Lung (tissue), 11 donors: ENCODE measurements at regions not wholly inside any gene's neighbourhood (a gene's known extent, or its start where the extent isn't known, plus 50 kb on each side); places are given as distances from the start of the nearest gene placed in this dataset.

Source experiments
- ATAC-seq: fragments of 200-7000 bp; cut with Tn5 transposase; one replicate; pipeline ENCODE4 v1.9.1; 2020; ENCODE audit warnings: moderate number of reproducible peaks; ENCODE audit not compliant: insufficient read depth, low FRiP score
- DNase-seq, 3 donors: peaks; one replicate each; pipeline ENCODE4 v3.0.0-alpha.2; 2013 to 2017
- H3K27ac ChIP-seq, 2 donors: one replicate each; pipeline ENCODE4 v1.5.1; 2013; ENCODE audit warnings: mild to moderate bottlenecking in 2 of 2, moderate library complexity in 2 of 2, control low read depth in 1 of 2, inconsistent platforms in 1 of 2, low read depth in 1 of 2, low read length in 1 of 2
- H3K27me3 ChIP-seq, 3 donors: one replicate each; pipeline ENCODE4 v1.5.1; 2013; ENCODE audit warnings: low read length in 2 of 3; ENCODE audit not compliant: control insufficient read depth in 3 of 3, insufficient read depth in 3 of 3
- H3K36me3 ChIP-seq, 4 donors: one replicate each; pipeline ENCODE4 v1.5.1; 2013; ENCODE audit warnings: low read length in 4 of 4, mild to moderate bottlenecking in 1 of 4, moderate library complexity in 1 of 4; ENCODE audit not compliant: control insufficient read depth in 4 of 4, insufficient read depth in 4 of 4
- H3K4me1 ChIP-seq, 5 donors: one replicate each; pipeline ENCODE4 v1.5.1; 2013; ENCODE audit warnings: low read length in 5 of 5, mild to moderate bottlenecking in 2 of 5, moderate library complexity in 1 of 5; ENCODE audit not compliant: control insufficient read depth in 5 of 5, insufficient read depth in 5 of 5
- H3K4me3 ChIP-seq: one replicate; pipeline ENCODE4 v1.5.1; 2013; ENCODE audit warnings: mild to moderate bottlenecking, control low read depth, moderate library complexity
- H3K9ac ChIP-seq, 2 donors: one replicate each; pipeline ENCODE4 v1.5.1; 2013; ENCODE audit warnings: low read length in 2 of 2, control low read depth in 1 of 2; ENCODE audit not compliant: insufficient read depth in 1 of 2
- H3K9me3 ChIP-seq, 4 donors: one replicate each; pipeline ENCODE4 v1.5.1; 2013; ENCODE audit warnings: low read length in 3 of 4, mild to moderate bottlenecking in 1 of 4, moderate library complexity in 1 of 4; ENCODE audit not compliant: control insufficient read depth in 4 of 4, insufficient read depth in 3 of 4
- WGBS, 2 donors: extraction: QIAGEN DNeasy Blood & Tissue Kit; methylation state at CpG; one replicate each; pipeline ENCODE4 v1.1.7; 2013; 5-methylcytosine and 5-hydroxymethylcytosine counted together
- TF ChIP-seq, protein P1 (sequence below): IDR thresholded peaks from 2 replicates; pipeline ENCODE4 v1.5.1; 2012; ENCODE audit warnings: mild to moderate bottlenecking; ENCODE audit errors: control extremely low read depth, extremely low read depth
- donor health status: control.
- donor health status: control.
- donor health status: Bipolar disorder and iron deficiency.
- donor health status: healthy.
- donor health status: DM: yes; HTN: yes; CAD: no.

DNA sequence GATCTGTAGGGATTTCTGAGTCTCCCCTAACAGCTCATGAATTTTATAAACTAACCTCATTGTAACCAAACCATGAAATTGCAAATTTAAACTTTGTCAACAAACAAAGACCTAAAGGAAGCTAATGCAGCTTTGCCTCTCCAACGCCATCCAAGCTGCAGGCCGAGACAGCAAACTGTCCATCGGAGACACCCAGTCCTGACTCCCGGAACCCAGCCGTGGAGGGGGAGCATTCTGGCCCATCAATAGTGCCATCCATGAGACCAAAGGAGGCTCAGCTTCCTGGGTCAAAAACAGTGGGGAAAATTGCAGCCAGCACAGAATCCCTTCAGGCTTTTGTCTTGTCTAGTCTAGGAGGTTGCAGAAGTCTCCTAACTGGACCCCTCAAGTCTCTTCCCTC lies 147.6 kb upstream of the OPCML start:
- 89 to 95% methylated on average over 5 of the region's 5 CpGs for WGBS, 2 donors
- Histone ChIP-seq H3K27ac (no peak overlapping the region), H3K9me3 (peaks cover 0 to 2% (median 0%) of the 10 kb centered on the region in 4 donors), H3K9ac (no peak overlapping the region), H3K4me1 (peaks cover 0 to 2% (median 0%) of the 10 kb centered on the region in 5 donors), H3K27me3 (peaks cover 0 to 19% (median 8%) of the 10 kb centered on the region in 3 donors), H3K36me3 (no peaks in the 10 kb centered on the region), H3K4me3 (no peak overlapping the region)
- no peak for ATAC-seq
- no peak for DNase-seq
- TF ChIP-seq, protein P1, sequence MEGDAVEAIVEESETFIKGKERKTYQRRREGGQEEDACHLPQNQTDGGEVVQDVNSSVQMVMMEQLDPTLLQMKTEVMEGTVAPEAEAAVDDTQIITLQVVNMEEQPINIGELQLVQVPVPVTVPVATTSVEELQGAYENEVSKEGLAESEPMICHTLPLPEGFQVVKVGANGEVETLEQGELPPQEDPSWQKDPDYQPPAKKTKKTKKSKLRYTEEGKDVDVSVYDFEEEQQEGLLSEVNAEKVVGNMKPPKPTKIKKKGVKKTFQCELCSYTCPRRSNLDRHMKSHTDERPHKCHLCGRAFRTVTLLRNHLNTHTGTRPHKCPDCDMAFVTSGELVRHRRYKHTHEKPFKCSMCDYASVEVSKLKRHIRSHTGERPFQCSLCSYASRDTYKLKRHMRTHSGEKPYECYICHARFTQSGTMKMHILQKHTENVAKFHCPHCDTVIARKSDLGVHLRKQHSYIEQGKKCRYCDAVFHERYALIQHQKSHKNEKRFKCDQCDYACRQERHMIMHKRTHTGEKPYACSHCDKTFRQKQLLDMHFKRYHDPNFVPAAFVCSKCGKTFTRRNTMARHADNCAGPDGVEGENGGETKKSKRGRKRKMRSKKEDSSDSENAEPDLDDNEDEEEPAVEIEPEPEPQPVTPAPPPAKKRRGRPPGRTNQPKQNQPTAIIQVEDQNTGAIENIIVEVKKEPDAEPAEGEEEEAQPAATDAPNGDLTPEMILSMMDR, result no peak

DNA sequence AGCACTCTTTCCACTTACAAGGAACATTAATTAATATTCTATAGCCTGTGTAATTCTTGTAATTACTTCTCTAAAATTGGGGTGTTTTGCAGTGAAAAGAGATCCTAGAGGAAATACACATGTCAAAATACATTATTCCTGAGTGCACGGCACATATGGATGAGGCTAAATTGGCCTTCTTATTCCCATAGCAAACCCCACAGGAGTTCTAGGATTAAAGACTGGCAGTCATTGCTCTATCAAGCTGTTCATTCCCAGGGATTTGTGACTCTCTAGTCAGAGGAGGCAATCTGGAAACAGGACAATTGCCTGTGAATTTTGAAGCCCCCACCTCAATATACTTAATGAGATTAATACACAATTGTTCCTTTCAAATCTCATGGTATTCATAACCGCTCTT lies 145.9 kb upstream of the OPCML start:
- TF ChIP-seq, protein P1, result no peak
- Histone ChIP-seq H3K4me3 (no peak overlapping the region), H3K36me3 (no peaks in the 10 kb centered on the region), H3K27me3 (peaks cover 0 to 19% (median 8%) of the 10 kb centered on the region in 3 donors), H3K9me3 (no peaks in the 10 kb centered on the region), H3K9ac (no peak overlapping the region), H3K27ac (no peak overlapping the region), H3K4me1 (peaks cover 0 to 2% (median 0%) of the 10 kb centered on the region in 5 donors)
- ATAC-seq, result no peak
- DNase-seq, result no peak
- WGBS, 2 donors, result 77 to 88% methylated on average over 2 of the region's 2 CpGs

DNA sequence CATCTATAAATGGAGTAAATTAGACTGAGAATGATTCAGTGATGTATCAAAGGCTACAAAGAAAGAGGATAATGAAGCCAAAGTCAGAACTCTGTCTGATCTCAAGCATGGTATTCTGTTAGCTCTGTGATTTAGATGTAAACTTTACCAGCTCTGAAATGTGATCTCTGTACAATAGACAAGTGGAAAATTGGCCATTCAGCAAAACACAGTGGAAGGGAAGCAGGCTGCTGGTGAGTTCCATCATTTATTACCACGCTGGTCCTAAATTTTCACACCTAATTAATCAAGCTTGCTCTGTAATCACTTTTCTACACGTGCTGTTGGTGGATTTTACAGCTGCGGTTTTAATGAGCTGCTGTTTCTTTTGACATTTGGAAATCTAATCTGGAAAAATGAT lies 145.1 kb upstream of the OPCML start:
- H3K9ac ChIP-seq, result no peak overlapping the region
- H3K36me3 ChIP-seq, result no peaks in the 10 kb centered on the region
- H3K27me3 ChIP-seq, result peaks cover 0 to 16% (median 8%) of the 10 kb centered on the region in 3 donors
- ATAC-seq, result no peak
- no peak overlapping the region for H3K4me3 ChIP-seq
- no peak overlapping the region for H3K27ac ChIP-seq
- peak in 1 of 3 donors; percentile 3 for DNase-seq
- TF ChIP-seq, protein P1, result no peak
- WGBS, 2 donors, result 44 to 48% methylated on average over 3 of the region's 3 CpGs
- no peaks in the 10 kb centered on the region for H3K9me3 ChIP-seq
- H3K4me1 ChIP-seq, result peaks cover 0 to 2% (median 0%) of the 10 kb centered on the region in 5 donors

DNA sequence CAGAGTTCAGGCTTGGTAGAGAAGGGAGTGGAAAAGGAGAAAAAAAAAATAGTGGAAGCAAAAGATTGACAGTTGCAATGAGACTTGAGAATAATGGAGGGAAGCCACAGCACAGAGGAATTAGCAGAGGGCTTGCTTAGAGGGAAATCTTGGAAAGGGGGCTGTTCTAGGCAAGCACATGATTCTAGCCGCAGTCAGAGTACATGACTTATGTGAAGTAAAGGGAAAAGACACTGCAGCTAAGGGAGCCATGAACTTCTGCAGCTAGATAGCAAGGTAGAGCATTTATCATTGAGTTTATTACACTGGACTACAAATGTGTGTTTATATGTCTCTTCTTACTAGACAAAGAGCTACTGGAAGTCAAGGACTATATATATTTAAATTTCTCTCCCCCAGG lies 144.0 kb upstream of the OPCML start:
- WGBS, 2 donors, result 74 to 88% methylated on average over 1 of the region's 1 CpG
- Histone ChIP-seq H3K27ac (no peak overlapping the region), H3K9ac (no peak overlapping the region), H3K4me3 (no peak overlapping the region), H3K36me3 (no peaks in the 10 kb centered on the region), H3K4me1 (no peaks in the 10 kb centered on the region), H3K27me3 (peaks cover 0 to 18% (median 8%) of the 10 kb centered on the region in 3 donors), H3K9me3 (no peaks in the 10 kb centered on the region)
- ATAC-seq (no peak), DNase-seq (no peak)
- TF ChIP-seq, protein P1, result no peak
